Right atrium auricular region (tissue), 2 donors: ENCODE measurements at regions not wholly inside any gene's neighbourhood (a gene's known extent, or its start where the extent isn't known, plus 50 kb on each side); places are given as distances from the start of the nearest gene placed in this dataset.
"Not testable (repeated sequence)": the region's sequence is repeated elsewhere in the genome, so short reads cannot be mapped to it uniquely, and the experiment has no call there.

Experiments
- DNase-seq: peaks from one replicate; pipeline ENCODE4 v3.0.0-alpha.2; 2019; ENCODE audit warnings: low spot score
- H3K27ac ChIP-seq, 2 donors: fragments of 200-600 bp; sonication (generic); 1 replicate in 1 of 2; 2 replicates in 1 of 2; pipeline ENCODE4 v1.5.1; 2016 to 2019
- H3K27me3 ChIP-seq, 2 donors: fragments of 200-600 bp; sonication (generic); one replicate each; pipeline versions ENCODE4 v1.5.1 to v1.6.0; 2017 to 2019
- H3K36me3 ChIP-seq: fragments of 200-600 bp; sonication (generic); one replicate; pipeline ENCODE4 v1.5.1; 2016
- H3K4me1 ChIP-seq, 2 donors: fragments of 200-600 bp; sonication (generic); one replicate each; pipeline versions ENCODE4 v1.5.1 to v1.6.0; 2017 to 2019
- H3K4me3 ChIP-seq, 2 donors: fragments of 200-600 bp; sonication (generic); 1 replicate in 1 of 2; 2 replicates in 1 of 2; pipeline ENCODE4 v1.5.1; 2017 to 2019; ENCODE audit warnings: mild to moderate bottlenecking in 1 of 2, moderate library complexity in 1 of 2
- H3K9me3 ChIP-seq, 2 donors: fragments of 200-600 bp; sonication (generic); one replicate each; pipeline ENCODE4 v1.5.1; 2019
- CTCF ChIP-seq, 2 donors: fragments of 200-600 bp; sonication (generic); IDR thresholded peaks; one replicate each; pipeline ENCODE4 v1.5.1; 2019; ENCODE audit warnings: antibody characterized with exemption in 2 of 2

- DNase-seq, result no peak
- Histone ChIP-seq H3K4me3 (no peak overlapping the region), H3K9me3 (no peaks in the 10 kb centered on the region), H3K27ac (no peak overlapping the region), H3K4me1 (no peaks in the 10 kb centered on the region), H3K27me3 (no peaks in the 10 kb centered on the region), H3K36me3 (no peaks in the 10 kb centered on the region)
- no peak for TF ChIP-seq CTCF (IDR thresholded peaks at IDR 0.05)
Measured at GRCh38 chr4:74559853-74560252, 114.9 kb downstream of the AREG start.

- H3K4me3 ChIP-seq, result no peak overlapping the region
- H3K27ac ChIP-seq, result no peak overlapping the region
- H3K36me3 ChIP-seq, result no peaks in the 10 kb centered on the region
- DNase-seq, result no peak
- TF ChIP-seq CTCF (IDR thresholded peaks at IDR 0.05), result no peak
- peaks cover 0 to 20% of the 10 kb centered on the region in 2 donors for H3K9me3 ChIP-seq
- H3K27me3 ChIP-seq, result no peaks in the 10 kb centered on the region
- no peaks in the 10 kb centered on the region for H3K4me1 ChIP-seq
Measured at GRCh38 chr4:74567981-74568380, 123.0 kb downstream of the AREG start.

- Histone ChIP-seq H3K9me3 (peaks cover 0 to 20% of the 10 kb centered on the region in 2 donors), H3K27ac (no peak overlapping the region), H3K27me3 (no peaks in the 10 kb centered on the region), H3K36me3 (no peaks in the 10 kb centered on the region), H3K4me3 (no peak overlapping the region), H3K4me1 (no peaks in the 10 kb centered on the region)
- TF ChIP-seq CTCF (IDR thresholded peaks at IDR 0.05), result no peak
- no peak for DNase-seq
Measured at GRCh38 chr4:74570095-74570494, 125.2 kb downstream of the AREG start.

GRCh38 chr4:74578329-74578728, 133.4 kb downstream of the AREG start:
- no peaks in the 10 kb centered on the region for H3K36me3 ChIP-seq
- no peaks in the 10 kb centered on the region for H3K4me1 ChIP-seq
- H3K27me3 ChIP-seq, result no peaks in the 10 kb centered on the region
- no peak overlapping the region for H3K4me3 ChIP-seq
- TF ChIP-seq CTCF (IDR thresholded peaks at IDR 0.05), result no peak
- DNase-seq, result no peak
- no peaks in the 10 kb centered on the region for H3K9me3 ChIP-seq
- no peak overlapping the region for H3K27ac ChIP-seq

- not testable (repeated sequence) for H3K4me1 ChIP-seq, H3K9me3 ChIP-seq, DNase-seq, H3K27me3 ChIP-seq, H3K27ac ChIP-seq, H3K36me3 ChIP-seq, H3K4me3 ChIP-seq
Measured at GRCh38 chr4:74578865-74579264, 133.9 kb downstream of the AREG start.

GRCh38 chr4:74583089-74583700, 138.3 kb downstream of the AREG start:
- DNase-seq, result no peak
- TF ChIP-seq CTCF (IDR thresholded peaks at IDR 0.05), result no peak

More at GRCh38 chr4:74583089-74583700, 138.3 kb downstream of the AREG start:
- Histone ChIP-seq H3K36me3 (no peaks in the 10 kb centered on the region), H3K4me3 (no peak overlapping the region), H3K27me3 (no peaks in the 10 kb centered on the region), H3K27ac (no peak overlapping the region), H3K4me1 (no peaks in the 10 kb centered on the region), H3K9me3 (no peaks in the 10 kb centered on the region)
